ENCODE measurements at regions not wholly inside any gene's neighbourhood (a gene's known extent, or its start where the extent isn't known, plus 50 kb on each side); places are given as distances from the start of the nearest gene placed in this dataset.

DNA sequence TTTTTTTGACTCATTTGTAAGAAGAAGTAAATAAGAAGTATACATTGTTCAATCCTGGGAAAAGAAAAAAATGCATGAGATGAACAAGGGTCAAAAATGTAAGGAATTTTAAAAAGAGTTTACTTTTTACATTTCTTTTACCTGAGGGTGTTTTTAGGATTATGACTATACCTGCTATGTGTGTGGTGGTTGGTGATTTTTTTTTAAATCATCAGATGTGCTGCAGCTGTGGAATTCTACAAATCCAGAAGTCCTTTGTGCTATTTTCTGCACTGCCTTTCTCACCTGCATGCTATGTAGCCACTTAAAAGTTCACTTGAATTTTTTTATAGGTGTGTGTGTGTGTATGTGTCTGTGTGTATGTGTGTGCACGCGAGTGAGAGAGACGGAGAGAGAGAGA is 185.3 kb downstream of the FAT3 start:
- TF ChIP-seq POLR2A (IDR thresholded peaks at IDR 0.05) (no peak), CTCF (IDR thresholded peaks at IDR 0.05) (no peak)

Data from body of pancreas (tissue), 4 donors.